ENCODE measurements at regions not wholly inside any gene's neighbourhood (a gene's known extent, or its start where the extent isn't known, plus 50 kb on each side); places are given as distances from the start of the nearest gene placed in this dataset.

- Mint-ChIP-seq H3K27ac (no peak overlapping the region), H3K36me3 (ENCODE audit: low read depth) (no peaks in the 10 kb centered on the region), H3K9me3 (peaks cover 26% of the 10 kb centered on the region), H3K27me3 (no peaks in the 10 kb centered on the region), H3K4me1 (ENCODE audit: low read depth) (no peaks in the 10 kb centered on the region), H3K4me3 (no peak overlapping the region)
- ATAC-seq (no peak), DNase-seq (no peak)
- ChIA-PET CTCF (no interaction called here), POLR2A (no interaction called here)
- TF ChIP-seq, protein P1, sequence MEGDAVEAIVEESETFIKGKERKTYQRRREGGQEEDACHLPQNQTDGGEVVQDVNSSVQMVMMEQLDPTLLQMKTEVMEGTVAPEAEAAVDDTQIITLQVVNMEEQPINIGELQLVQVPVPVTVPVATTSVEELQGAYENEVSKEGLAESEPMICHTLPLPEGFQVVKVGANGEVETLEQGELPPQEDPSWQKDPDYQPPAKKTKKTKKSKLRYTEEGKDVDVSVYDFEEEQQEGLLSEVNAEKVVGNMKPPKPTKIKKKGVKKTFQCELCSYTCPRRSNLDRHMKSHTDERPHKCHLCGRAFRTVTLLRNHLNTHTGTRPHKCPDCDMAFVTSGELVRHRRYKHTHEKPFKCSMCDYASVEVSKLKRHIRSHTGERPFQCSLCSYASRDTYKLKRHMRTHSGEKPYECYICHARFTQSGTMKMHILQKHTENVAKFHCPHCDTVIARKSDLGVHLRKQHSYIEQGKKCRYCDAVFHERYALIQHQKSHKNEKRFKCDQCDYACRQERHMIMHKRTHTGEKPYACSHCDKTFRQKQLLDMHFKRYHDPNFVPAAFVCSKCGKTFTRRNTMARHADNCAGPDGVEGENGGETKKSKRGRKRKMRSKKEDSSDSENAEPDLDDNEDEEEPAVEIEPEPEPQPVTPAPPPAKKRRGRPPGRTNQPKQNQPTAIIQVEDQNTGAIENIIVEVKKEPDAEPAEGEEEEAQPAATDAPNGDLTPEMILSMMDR (IDR thresholded peaks at IDR 0.05): no peak
- intact Hi-C loops (cut with micrococcal nuclease): no loop called here
Observed at GRCh38 chr2:117170897-117171296, 643.6 kb upstream of the DDX18 start.

DNA sequence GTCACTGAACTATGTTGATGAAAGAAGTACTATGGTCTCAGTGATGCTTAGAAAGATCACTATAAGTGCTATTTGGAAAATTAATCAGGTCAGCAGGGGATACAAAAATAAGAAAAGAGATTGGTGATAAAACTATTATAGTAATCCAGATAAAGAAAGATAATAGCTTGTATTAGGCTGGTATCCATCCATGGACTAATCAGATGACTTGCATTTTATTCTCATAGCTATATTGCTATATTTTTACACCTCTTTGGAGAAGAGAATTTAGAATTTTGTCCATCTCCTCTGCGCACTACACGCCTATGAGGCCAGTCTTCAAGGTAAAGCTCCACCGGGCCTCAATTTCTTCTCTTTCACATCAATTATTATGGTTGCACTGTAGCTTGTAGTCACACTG is 635.1 kb upstream of the DDX18 start:
- no peak for ATAC-seq
- CTCF ChIA-PET: no interaction called here
- Mint-ChIP-seq H3K27ac (no peak overlapping the region), H3K27me3 (no peaks in the 10 kb centered on the region), H3K9me3 (peaks cover 5% of the 10 kb centered on the region), H3K4me3 (no peak overlapping the region), H3K4me1 (ENCODE audit: low read depth) (no peaks in the 10 kb centered on the region), H3K36me3 (ENCODE audit: low read depth) (no peaks in the 10 kb centered on the region)
- intact Hi-C loops (cut with micrococcal nuclease): no loop called here
- DNase-seq: no peak
- TF ChIP-seq, protein P1 (IDR thresholded peaks at IDR 0.05): no peak
- POLR2A ChIA-PET: no interaction called here

DNA sequence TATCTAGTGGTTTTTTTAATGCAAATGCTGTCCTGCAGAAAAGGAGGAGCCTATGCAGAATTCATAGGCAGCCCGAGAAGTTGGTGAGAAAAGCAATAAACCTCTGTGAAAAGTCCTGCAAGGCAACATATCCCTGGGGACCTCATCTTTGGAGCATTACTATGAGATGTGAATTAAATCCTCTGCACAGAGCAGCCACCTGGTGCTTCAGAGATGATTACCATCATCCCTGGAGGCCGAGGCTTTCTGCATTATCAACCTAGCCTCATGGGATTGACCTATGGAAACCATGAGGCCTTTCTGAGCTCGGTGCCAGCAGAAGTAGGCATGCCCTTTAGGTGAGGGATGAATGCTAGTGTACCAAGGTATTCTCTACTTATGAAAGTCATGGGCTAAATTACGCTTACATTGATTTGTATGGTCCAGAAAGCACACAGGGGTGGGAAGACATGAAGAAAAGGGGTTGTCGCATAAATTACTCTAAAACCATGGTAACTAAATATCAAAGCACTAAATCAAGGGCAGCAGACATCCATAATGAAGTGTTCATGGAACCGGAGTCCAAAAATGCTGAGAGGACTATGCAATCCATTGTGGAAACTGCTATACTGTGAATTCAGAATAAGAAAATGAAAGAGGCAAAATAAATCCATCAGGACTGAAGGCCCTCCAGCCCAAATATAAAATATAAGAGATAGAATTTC is 623.5 kb upstream of the DDX18 start:
- ChIA-PET POLR2A (no interaction called here), CTCF (no interaction called here)
- no peaks in the 10 kb centered on the region for H3K4me1 Mint-ChIP-seq (ENCODE audit: low read depth)
- peaks cover 6% of the 10 kb centered on the region for H3K9me3 Mint-ChIP-seq
- DNase-seq (no peak), ATAC-seq (no peak)
- intact Hi-C loops (cut with micrococcal nuclease): no loop called here
- H3K27ac Mint-ChIP-seq: no peak overlapping the region
- H3K36me3 Mint-ChIP-seq (ENCODE audit: low read depth): no peaks in the 10 kb centered on the region
- no peaks in the 10 kb centered on the region for H3K27me3 Mint-ChIP-seq
- TF ChIP-seq, protein P1 (IDR thresholded peaks at IDR 0.05): no peak
- no peak overlapping the region for H3K4me3 Mint-ChIP-seq

- no peaks in the 10 kb centered on the region for H3K4me1 Mint-ChIP-seq (ENCODE audit: low read depth)
- no peak overlapping the region for H3K4me3 Mint-ChIP-seq
- no peaks in the 10 kb centered on the region for H3K36me3 Mint-ChIP-seq (ENCODE audit: low read depth)
- POLR2A ChIA-PET: no interaction called here
- H3K9me3 Mint-ChIP-seq: peaks cover 10% of the 10 kb centered on the region
- intact Hi-C loops (cut with micrococcal nuclease): no loop called here
- CTCF ChIA-PET: no interaction called here
- no peak for DNase-seq
- TF ChIP-seq, protein P1 (IDR thresholded peaks at IDR 0.05): no peak
- no peak for ATAC-seq
- no peak overlapping the region for H3K27ac Mint-ChIP-seq
- no peaks in the 10 kb centered on the region for H3K27me3 Mint-ChIP-seq
Observed at GRCh38 chr2:117195381-117195780, 619.1 kb upstream of the DDX18 start.

DNA sequence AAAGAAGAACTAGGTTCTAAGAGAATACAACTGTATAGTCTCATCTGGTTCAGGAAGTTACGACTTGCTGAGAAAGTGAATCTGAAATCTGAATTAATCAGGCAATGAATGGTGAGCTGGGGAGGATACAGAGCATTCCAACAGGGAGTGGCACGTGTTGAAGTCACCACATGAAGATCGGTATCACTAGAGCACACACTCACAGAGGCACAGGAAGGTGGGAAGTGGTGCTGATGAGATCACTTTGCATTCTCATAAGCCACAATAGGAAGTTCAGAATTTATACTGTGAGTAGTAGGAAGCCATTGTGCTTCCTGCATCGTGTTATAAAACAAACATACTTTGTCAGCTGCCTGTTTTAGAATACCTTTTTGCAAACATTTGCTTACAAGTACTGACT is 615.0 kb upstream of the DDX18 start:
- H3K9me3 Mint-ChIP-seq: peaks cover 20% of the 10 kb centered on the region
- H3K4me1 Mint-ChIP-seq (ENCODE audit: low read depth): no peaks in the 10 kb centered on the region
- TF ChIP-seq, protein P1 (IDR thresholded peaks at IDR 0.05): no peak
- DNase-seq (no peak), ATAC-seq (no peak)
- CTCF ChIA-PET: no interaction called here
- intact Hi-C loops (cut with micrococcal nuclease): no loop called here
- H3K27ac Mint-ChIP-seq: no peak overlapping the region
- no peaks in the 10 kb centered on the region for H3K36me3 Mint-ChIP-seq (ENCODE audit: low read depth)
- POLR2A ChIA-PET: no interaction called here
- H3K4me3 Mint-ChIP-seq: no peak overlapping the region
- no peaks in the 10 kb centered on the region for H3K27me3 Mint-ChIP-seq
